Lower lobe of right lung (tissue), 2 donors: ENCODE measurements at regions not wholly inside any gene's neighbourhood (a gene's known extent, or its start where the extent isn't known, plus 50 kb on each side); places are given as distances from the start of the nearest gene placed in this dataset.
A peak's percentile ranks its signal among the peaks of the same experiment; 100 is the strongest.

Experiments used
- ATAC-seq, 2 donors: fragments of 200-7000 bp; cut with Tn5 transposase; one replicate each; pipeline ENCODE4 v1.9.1; 2020 to 2022; ENCODE audit warnings: mild to moderate bottlenecking in 2 of 2, moderate library complexity in 2 of 2
- DNase-seq: peaks from one replicate; pipeline ENCODE4 v3.0.0-alpha.2; 2020
- H3K27ac ChIP-seq: fragments of 200-600 bp; one replicate; pipeline ENCODE4 v1.8.0; 2022
- H3K27me3 ChIP-seq: fragments of 200-600 bp; one replicate; pipeline ENCODE4 v1.8.0; 2022; ENCODE audit warnings: low read depth
- H3K36me3 ChIP-seq: fragments of 200-600 bp; one replicate; pipeline ENCODE4 v1.8.0; 2022; ENCODE audit warnings: mild to moderate bottlenecking
- H3K4me1 ChIP-seq: fragments of 200-600 bp; one replicate; pipeline ENCODE4 v1.8.0; 2022
- H3K4me3 ChIP-seq: fragments of 200-600 bp; one replicate; pipeline ENCODE4 v1.8.0; 2022; ENCODE audit warnings: mild to moderate bottlenecking
- H3K9me3 ChIP-seq: fragments of 200-600 bp; one replicate; pipeline ENCODE4 v1.8.0; 2022
- intact Hi-C: fragments of 100-400 bp; cut with DNase I; formaldehyde crosslinking; loops from one replicate; pipeline ENCODE4 v1.11.0; 2022
- TF ChIP-seq, protein P1 (sequence below): fragments of 200-600 bp; IDR thresholded peaks from one replicate; pipeline ENCODE4 v1.8.0; 2022; ENCODE audit warnings: antibody characterized with exemption, mild to moderate bottlenecking
- donor health status: DM: no; HTN: yes; CAD: no; lungs with severe emphysema.

GRCh38 chr13:73995736-73996135 is 138.5 kb downstream of the KLF12 start:
- DNase-seq: no peak
- TF ChIP-seq, protein P1, sequence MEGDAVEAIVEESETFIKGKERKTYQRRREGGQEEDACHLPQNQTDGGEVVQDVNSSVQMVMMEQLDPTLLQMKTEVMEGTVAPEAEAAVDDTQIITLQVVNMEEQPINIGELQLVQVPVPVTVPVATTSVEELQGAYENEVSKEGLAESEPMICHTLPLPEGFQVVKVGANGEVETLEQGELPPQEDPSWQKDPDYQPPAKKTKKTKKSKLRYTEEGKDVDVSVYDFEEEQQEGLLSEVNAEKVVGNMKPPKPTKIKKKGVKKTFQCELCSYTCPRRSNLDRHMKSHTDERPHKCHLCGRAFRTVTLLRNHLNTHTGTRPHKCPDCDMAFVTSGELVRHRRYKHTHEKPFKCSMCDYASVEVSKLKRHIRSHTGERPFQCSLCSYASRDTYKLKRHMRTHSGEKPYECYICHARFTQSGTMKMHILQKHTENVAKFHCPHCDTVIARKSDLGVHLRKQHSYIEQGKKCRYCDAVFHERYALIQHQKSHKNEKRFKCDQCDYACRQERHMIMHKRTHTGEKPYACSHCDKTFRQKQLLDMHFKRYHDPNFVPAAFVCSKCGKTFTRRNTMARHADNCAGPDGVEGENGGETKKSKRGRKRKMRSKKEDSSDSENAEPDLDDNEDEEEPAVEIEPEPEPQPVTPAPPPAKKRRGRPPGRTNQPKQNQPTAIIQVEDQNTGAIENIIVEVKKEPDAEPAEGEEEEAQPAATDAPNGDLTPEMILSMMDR: no peak
- Histone ChIP-seq H3K4me3 (no peak overlapping the region), H3K36me3 (no peaks in the 10 kb centered on the region), H3K9me3 (no peaks in the 10 kb centered on the region), H3K4me1 (no peaks in the 10 kb centered on the region), H3K27ac (no peak overlapping the region), H3K27me3 (no peaks in the 10 kb centered on the region)
- no peak for ATAC-seq
- intact Hi-C loops: no loop called here

- Histone ChIP-seq H3K27ac (no peak overlapping the region), H3K36me3 (no peaks in the 10 kb centered on the region), H3K4me3 (no peak overlapping the region), H3K4me1 (no peaks in the 10 kb centered on the region), H3K27me3 (no peaks in the 10 kb centered on the region), H3K9me3 (no peaks in the 10 kb centered on the region)
- TF ChIP-seq, protein P1: no peak
- no peak for DNase-seq
- ATAC-seq: no peak
- intact Hi-C loops: no loop called here
Measured at GRCh38 chr13:73993661-73994060, 140.5 kb downstream of the KLF12 start.

- intact Hi-C loops: no loop called here
- ATAC-seq: no peak
Measured at GRCh38 chr13:73991884-73992283, 142.3 kb downstream of the KLF12 start.

DNA sequence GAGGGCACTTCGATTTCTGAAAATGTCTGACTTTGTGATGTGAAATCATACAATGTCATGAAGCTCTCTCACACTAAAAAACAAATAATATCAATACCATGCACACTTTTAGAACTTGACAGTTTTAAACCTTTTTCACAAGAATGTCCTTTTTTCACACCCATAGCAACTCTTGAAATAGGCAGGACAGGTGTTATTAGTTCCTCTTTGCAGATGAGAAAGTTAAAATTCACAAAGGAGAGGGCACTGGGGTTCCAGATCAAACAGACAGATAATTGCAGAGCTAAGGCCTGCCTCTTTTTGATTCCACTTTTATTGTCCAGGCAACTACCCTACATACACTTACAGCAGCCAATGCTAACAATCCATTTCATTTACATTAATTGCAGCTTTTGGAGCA is 142.8 kb downstream of the KLF12 start:
- no peak for DNase-seq
- intact Hi-C loops: no loop called here
- Histone ChIP-seq H3K9me3 (no peaks in the 10 kb centered on the region), H3K36me3 (no peaks in the 10 kb centered on the region), H3K27me3 (no peaks in the 10 kb centered on the region), H3K27ac (no peak overlapping the region), H3K4me3 (no peak overlapping the region), H3K4me1 (no peaks in the 10 kb centered on the region)
- TF ChIP-seq, protein P1: no peak
- ATAC-seq: no peak

More at GRCh38 chr13:73991884-73992283, 142.3 kb downstream of the KLF12 start:
- Histone ChIP-seq H3K27me3 (no peaks in the 10 kb centered on the region), H3K36me3 (no peaks in the 10 kb centered on the region), H3K27ac (no peak overlapping the region), H3K4me1 (no peaks in the 10 kb centered on the region), H3K4me3 (no peak overlapping the region), H3K9me3 (no peaks in the 10 kb centered on the region)
- DNase-seq: no peak
- TF ChIP-seq, protein P1: no peak

GRCh38 chr13:73989244-73989843 is 144.9 kb downstream of the KLF12 start:
- H3K4me3 ChIP-seq: no peak overlapping the region
- H3K27ac ChIP-seq: no peak overlapping the region
- H3K27me3 ChIP-seq: no peaks in the 10 kb centered on the region
- ATAC-seq (peak in 1 of 2 donors; percentile 46), DNase-seq (no peak)
- no peaks in the 10 kb centered on the region for H3K9me3 ChIP-seq
- TF ChIP-seq, protein P1: no peak
- no peaks in the 10 kb centered on the region for H3K4me1 ChIP-seq
- intact Hi-C loops: no loop called here
- no peaks in the 10 kb centered on the region for H3K36me3 ChIP-seq
